Karpas-422 (cell line): ENCODE measurements at regions not wholly inside any gene's neighbourhood (a gene's known extent, or its start where the extent isn't known, plus 50 kb on each side); places are given as distances from the start of the nearest gene placed in this dataset.

Experiments
- DNase-seq: peaks from one replicate; pipeline ENCODE4 v3.0.0-alpha.2; 2015
- H2AFZ ChIP-seq: fragments of 200-600 bp; sonication (generic); 2 replicates; pipeline ENCODE4 v1.6.1; 2014; ENCODE audit warnings: antibody characterized with exemption, low read length, mixed read lengths
- H3K27ac ChIP-seq: fragments of 200-600 bp; sonication (generic); 2 replicates; pipeline ENCODE4 v1.5.1; 2014; ENCODE audit warnings: mild to moderate bottlenecking, low read length, moderate library complexity
- H3K27me3 ChIP-seq: fragments of 200-600 bp; sonication (generic); 2 replicates; pipeline ENCODE4 v1.6.1; 2014; ENCODE audit warnings: low read length, mixed read lengths
- H3K36me3 ChIP-seq: fragments of 200-600 bp; sonication (generic); 2 replicates; pipeline ENCODE4 v1.6.1; 2014; ENCODE audit warnings: low read length, mixed read lengths; ENCODE audit not compliant: insufficient read depth
- H3K4me1 ChIP-seq: fragments of 200-600 bp; sonication (generic); 2 replicates; pipeline ENCODE4 v1.6.1; 2014; ENCODE audit warnings: mild to moderate bottlenecking, low read length, mixed read lengths
- H3K4me2 ChIP-seq: fragments of 200-600 bp; sonication (generic); 2 replicates; pipeline ENCODE4 v1.6.1; 2014; ENCODE audit warnings: low read length, low read depth, mild to moderate bottlenecking; ENCODE audit not compliant: poor library complexity, severe bottlenecking
- H3K4me3 ChIP-seq: fragments of 200-600 bp; sonication (generic); 2 replicates; pipeline ENCODE4 v1.5.1; 2014; ENCODE audit warnings: mild to moderate bottlenecking, antibody characterized with exemption, low read length, mixed read lengths
- H3K79me2 ChIP-seq: fragments of 200-600 bp; sonication (generic); 2 replicates; pipeline ENCODE4 v1.6.1; 2014; ENCODE audit warnings: mild to moderate bottlenecking, low read length, mixed read lengths
- H3K9ac ChIP-seq: fragments of 200-600 bp; sonication (generic); 2 replicates; pipeline ENCODE4 v1.6.0; 2014; ENCODE audit warnings: low read length
- H3K9me2 ChIP-seq: fragments of 200-600 bp; sonication (generic), shearing (Covaris generic); replicated peaks from 2 replicates; pipeline ENCODE4 v1.6.0; 2014; ENCODE audit warnings: mild to moderate bottlenecking, low read length, moderate library complexity; ENCODE audit not compliant: insufficient read depth
- H3K9me3 ChIP-seq: fragments of 300-700, 200-600 bp; sonication (generic); 2 replicates; pipeline ENCODE4 v1.6.1; 2014; ENCODE audit warnings: low read length, mixed read lengths
- H4K20me1 ChIP-seq: fragments of 200-600 bp; sonication (generic); 2 replicates; pipeline ENCODE4 v1.6.1; 2014; ENCODE audit warnings: mild to moderate bottlenecking, antibody characterized with exemption, low read length, low read depth; ENCODE audit not compliant: insufficient read depth

GRCh38 chr3:117545484-117545883 is 835.9 kb downstream of the TUSC7 start:
- Histone ChIP-seq H3K79me2 (no peaks in the 10 kb centered on the region), H3K36me3 (no peaks in the 10 kb centered on the region), H3K27ac (no peak overlapping the region), H2AFZ (no peak overlapping the region), H3K4me2 (no peak overlapping the region), H4K20me1 (no peaks in the 10 kb centered on the region), H3K27me3 (no peaks in the 10 kb centered on the region), H3K9me3 (no peaks in the 10 kb centered on the region), H3K9ac (no peak overlapping the region), H3K9me2 (no peaks in the 10 kb centered on the region), H3K4me3 (no peak overlapping the region), H3K4me1 (no peaks in the 10 kb centered on the region)
- DNase-seq, result no peak

GRCh38 chr3:117547956-117548550 is 838.5 kb downstream of the TUSC7 start:
- H3K9me2 ChIP-seq, result no peaks in the 10 kb centered on the region
- no peaks in the 10 kb centered on the region for H3K4me1 ChIP-seq
- H3K4me2 ChIP-seq, result no peak overlapping the region
- no peak for DNase-seq
- H3K27me3 ChIP-seq, result no peaks in the 10 kb centered on the region
- H3K9me3 ChIP-seq, result no peaks in the 10 kb centered on the region
- no peak overlapping the region for H3K4me3 ChIP-seq
- H3K36me3 ChIP-seq, result no peaks in the 10 kb centered on the region
- no peak overlapping the region for H2AFZ ChIP-seq
- H3K9ac ChIP-seq, result no peak overlapping the region
- no peaks in the 10 kb centered on the region for H4K20me1 ChIP-seq
- no peak overlapping the region for H3K27ac ChIP-seq
- no peaks in the 10 kb centered on the region for H3K79me2 ChIP-seq

GRCh38 chr3:117548600-117548999 is 839.0 kb downstream of the TUSC7 start:
- no peaks in the 10 kb centered on the region for H3K27me3 ChIP-seq
- no peak for DNase-seq
- no peak overlapping the region for H2AFZ ChIP-seq
- no peaks in the 10 kb centered on the region for H3K36me3 ChIP-seq
- no peaks in the 10 kb centered on the region for H3K79me2 ChIP-seq
- H3K4me1 ChIP-seq, result no peaks in the 10 kb centered on the region
- no peaks in the 10 kb centered on the region for H4K20me1 ChIP-seq
- H3K9me3 ChIP-seq, result no peaks in the 10 kb centered on the region
- no peak overlapping the region for H3K4me2 ChIP-seq
- H3K9ac ChIP-seq, result no peak overlapping the region
- no peak overlapping the region for H3K4me3 ChIP-seq
- H3K27ac ChIP-seq, result no peak overlapping the region
- H3K9me2 ChIP-seq, result no peaks in the 10 kb centered on the region

GRCh38 chr3:117549716-117550115 is 840.1 kb downstream of the TUSC7 start:
- Histone ChIP-seq H3K9me3 (no peaks in the 10 kb centered on the region), H3K9me2 (no peaks in the 10 kb centered on the region), H2AFZ (no peak overlapping the region), H3K4me2 (no peak overlapping the region), H3K4me1 (no peaks in the 10 kb centered on the region), H3K79me2 (no peaks in the 10 kb centered on the region), H3K27me3 (no peaks in the 10 kb centered on the region), H3K36me3 (no peaks in the 10 kb centered on the region), H3K4me3 (no peak overlapping the region), H4K20me1 (no peaks in the 10 kb centered on the region), H3K9ac (no peak overlapping the region), H3K27ac (no peak overlapping the region)
- DNase-seq, result no peak

GRCh38 chr3:117550766-117551165 is 841.2 kb downstream of the TUSC7 start:
- Histone ChIP-seq H2AFZ (no peak overlapping the region), H3K36me3 (no peaks in the 10 kb centered on the region), H3K9me2 (no peaks in the 10 kb centered on the region), H3K4me3 (no peak overlapping the region), H3K27me3 (no peaks in the 10 kb centered on the region), H3K4me1 (no peaks in the 10 kb centered on the region), H3K4me2 (no peak overlapping the region), H3K79me2 (no peaks in the 10 kb centered on the region), H4K20me1 (no peaks in the 10 kb centered on the region), H3K9ac (no peak overlapping the region), H3K27ac (no peak overlapping the region), H3K9me3 (no peaks in the 10 kb centered on the region)
- no peak for DNase-seq

- H4K20me1 ChIP-seq, result no peaks in the 10 kb centered on the region
- H3K79me2 ChIP-seq, result no peaks in the 10 kb centered on the region
- no peak overlapping the region for H3K4me2 ChIP-seq
- no peak for DNase-seq
- H3K4me1 ChIP-seq, result no peaks in the 10 kb centered on the region
- no peak overlapping the region for H3K9ac ChIP-seq
- H3K4me3 ChIP-seq, result no peak overlapping the region
- H3K9me2 ChIP-seq, result no peaks in the 10 kb centered on the region
- no peaks in the 10 kb centered on the region for H3K27me3 ChIP-seq
- H3K27ac ChIP-seq, result no peak overlapping the region
- H3K9me3 ChIP-seq, result no peaks in the 10 kb centered on the region
- H2AFZ ChIP-seq, result no peak overlapping the region
- no peaks in the 10 kb centered on the region for H3K36me3 ChIP-seq
Measured at GRCh38 chr3:117553461-117553860, 843.9 kb downstream of the TUSC7 start.

GRCh38 chr3:117556646-117557407 is 847.2 kb downstream of the TUSC7 start:
- no peaks in the 10 kb centered on the region for H3K9me3 ChIP-seq
- H3K4me2 ChIP-seq, result no peak overlapping the region
- no peak for DNase-seq
- H3K36me3 ChIP-seq, result no peaks in the 10 kb centered on the region
- no peaks in the 10 kb centered on the region for H3K27me3 ChIP-seq
- no peaks in the 10 kb centered on the region for H3K79me2 ChIP-seq
- no peak overlapping the region for H2AFZ ChIP-seq
- H3K4me1 ChIP-seq, result no peaks in the 10 kb centered on the region
- H3K9ac ChIP-seq, result no peak overlapping the region
- no peaks in the 10 kb centered on the region for H3K9me2 ChIP-seq
- no peak overlapping the region for H3K4me3 ChIP-seq
- H3K27ac ChIP-seq, result no peak overlapping the region
- no peaks in the 10 kb centered on the region for H4K20me1 ChIP-seq

- H3K36me3 ChIP-seq, result no peaks in the 10 kb centered on the region
- H4K20me1 ChIP-seq, result no peaks in the 10 kb centered on the region
- no peak overlapping the region for H2AFZ ChIP-seq
- H3K4me2 ChIP-seq, result no peak overlapping the region
- no peak overlapping the region for H3K27ac ChIP-seq
- H3K4me1 ChIP-seq, result no peaks in the 10 kb centered on the region
- no peak overlapping the region for H3K9ac ChIP-seq
- H3K79me2 ChIP-seq, result no peaks in the 10 kb centered on the region
- no peaks in the 10 kb centered on the region for H3K9me3 ChIP-seq
- no peak overlapping the region for H3K4me3 ChIP-seq
- DNase-seq, result no peak
- no peaks in the 10 kb centered on the region for H3K27me3 ChIP-seq
- no peaks in the 10 kb centered on the region for H3K9me2 ChIP-seq
Measured at GRCh38 chr3:117557464-117558090, 848.0 kb downstream of the TUSC7 start.
